Natural killer cell (primary cell): ENCODE measurements at regions not wholly inside any gene's neighbourhood (a gene's known extent, or its start where the extent isn't known, plus 50 kb on each side); places are given as distances from the start of the nearest gene placed in this dataset.
"Not testable (repeated sequence)": the region's sequence is repeated elsewhere in the genome, so short reads cannot be mapped to it uniquely, and the experiment has no call there.

Experiments used
- ATAC-seq, 3 donors: fragments of 150-1000 bp in 2 of 3; fragments of 200-7000 bp in 1 of 3; cut with Tn5 transposase; 1 replicate in 1 of 3; 2 replicates in 2 of 3; pipeline ENCODE4 v1.10.0; 2021; ENCODE audit warnings: mild to moderate bottlenecking in 2 of 3, moderate library complexity in 2 of 3
- DNase-seq, 2 donors: peaks; one replicate each; pipeline versions ENCODE4 v3.0.0 to v3.0.0-alpha.2; 2013 to 2021; ENCODE audit warnings: mixed read lengths in 1 of 2
- H3K27ac ChIP-seq: one replicate; pipeline ENCODE4 v1.5.1; 2013; ENCODE audit warnings: mild to moderate bottlenecking, low read length
- H3K27me3 ChIP-seq: one replicate; pipeline ENCODE4 v1.6.1; 2013; ENCODE audit warnings: low read length; ENCODE audit not compliant: control insufficient read depth, insufficient read depth
- H3K36me3 ChIP-seq: one replicate; pipeline ENCODE4 v1.6.1; 2013; ENCODE audit warnings: low read length; ENCODE audit not compliant: control insufficient read depth, insufficient read depth
- H3K4me1 ChIP-seq: one replicate; pipeline ENCODE4 v1.6.1; 2013; ENCODE audit warnings: low read length; ENCODE audit not compliant: control insufficient read depth, insufficient read depth
- H3K4me3 ChIP-seq: one replicate; pipeline ENCODE4 v1.5.1; 2013; ENCODE audit warnings: low read length
- H3K9me3 ChIP-seq: one replicate; pipeline ENCODE4 v1.6.1; 2013; ENCODE audit warnings: low read length; ENCODE audit not compliant: control insufficient read depth, insufficient read depth
- H3K27ac Mint-ChIP-seq, 2 donors: one replicate each; pipeline ENCODE4 v1.8.0; 2022; ENCODE audit warnings: mild to moderate bottlenecking in 2 of 2, mixed read lengths in 2 of 2, moderate library complexity in 1 of 2
- H3K27me3 Mint-ChIP-seq, 2 donors: one replicate each; pipeline ENCODE4 v1.8.0; 2022; ENCODE audit warnings: low read depth in 2 of 2, mixed read lengths in 2 of 2
- H3K36me3 Mint-ChIP-seq: one replicate; pipeline ENCODE4 v1.8.0; 2022; ENCODE audit warnings: mixed read lengths
- H3K4me1 Mint-ChIP-seq, 2 donors: one replicate each; pipeline ENCODE4 v1.8.0; 2022; ENCODE audit warnings: mixed read lengths in 2 of 2
- H3K4me3 Mint-ChIP-seq: one replicate; pipeline ENCODE4 v1.8.0; 2022; ENCODE audit warnings: mild to moderate bottlenecking, moderate library complexity, mixed read lengths
- H3K9me3 Mint-ChIP-seq, 2 donors: one replicate each; pipeline ENCODE4 v1.8.0; 2022; ENCODE audit warnings: mixed read lengths in 2 of 2
- CTCF ChIP-seq: fragments of 200-600 bp; IDR thresholded peaks from one replicate; pipeline ENCODE4 v1.8.0; 2022; ENCODE audit warnings: antibody characterized with exemption
- WGBS: methylation state at CpG from one replicate; pipeline ENCODE4 v1.1.7; 2013; ENCODE audit warnings: missing lambda C conversion rate; ENCODE audit not compliant: insufficient coverage; 5-methylcytosine and 5-hydroxymethylcytosine counted together
- intact Hi-C: fragments of 100-400 bp; cut with micrococcal nuclease; formaldehyde crosslinking; loops from one replicate; pipeline ENCODE4 v1.14.2; 2022

DNA sequence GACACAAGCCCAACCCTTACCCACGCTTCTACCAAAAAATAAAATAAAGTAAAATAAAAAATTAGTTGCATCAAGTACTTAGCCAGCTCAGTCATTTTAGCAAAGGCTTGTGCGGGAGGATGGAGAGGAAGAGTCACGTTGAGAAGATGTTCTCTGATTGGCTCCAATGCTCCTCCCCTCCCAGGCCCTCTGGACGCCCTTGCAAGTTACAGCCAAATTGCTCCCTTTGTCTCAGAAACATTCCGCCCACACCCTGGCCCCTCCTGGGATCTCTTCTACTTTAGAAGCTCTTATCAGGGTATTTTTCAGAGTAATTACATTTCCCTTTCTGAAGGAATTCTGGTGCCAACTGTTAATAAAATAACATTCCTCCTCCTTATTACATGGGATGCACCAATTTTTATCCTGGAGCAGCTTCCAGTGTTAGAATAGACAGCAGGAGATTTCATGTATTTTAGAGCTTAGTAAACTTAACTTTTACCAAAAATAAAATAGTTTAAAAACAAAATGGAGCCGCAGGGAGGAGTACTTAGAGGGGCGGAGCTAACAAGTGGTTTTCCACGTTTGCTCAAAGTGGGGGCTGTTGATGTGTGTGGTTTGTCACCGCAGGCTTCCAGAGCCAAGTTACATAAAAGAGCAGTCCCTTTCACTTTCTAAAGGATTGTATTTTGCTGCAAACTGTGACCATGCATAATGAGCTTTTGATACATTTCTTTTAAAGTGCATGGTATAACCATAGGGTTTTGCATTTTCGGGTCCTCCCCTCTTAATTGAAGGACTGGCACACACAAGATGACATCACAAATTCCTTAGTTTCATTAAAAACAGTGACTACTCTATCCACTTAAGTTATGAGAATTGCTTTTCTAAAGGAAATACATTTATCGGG lies 71.7 kb upstream of the RAP1B start:
- ATAC-seq (peak; percentile 85 to 94 (median 89)), DNase-seq (peak; percentile 57 to 87)
- WGBS: 21% methylated on average over 8 of the region's 11 CpGs
- intact Hi-C loops: loop anchor here (1.0 to 5.0 kb wide), 8 partner anchors 42 to 207 kb away; partner anchors contain the start of genes MDM1, NUP107 and RAP1B
- Mint-ChIP-seq H3K27ac (peak overlapping the region; percentile 75 to 80), H3K27me3 (no peaks in the 10 kb centered on the region), H3K36me3 (peaks cover 6% of the 10 kb centered on the region), H3K4me1 (peaks cover 43 to 59% of the 10 kb centered on the region in 2 donors), H3K9me3 (peaks cover 4% of the 10 kb centered on the region in 2 donors), H3K4me3 (peak overlapping the region; percentile 83)
- Histone ChIP-seq H3K4me3 (peak overlapping the region; percentile 6), H3K9me3 (peaks cover 15% of the 10 kb centered on the region), H3K4me1 (peaks cover 50% of the 10 kb centered on the region), H3K27ac (peak overlapping the region; percentile 76), H3K36me3 (no peaks in the 10 kb centered on the region), H3K27me3 (no peaks in the 10 kb centered on the region)
- no peak for TF ChIP-seq CTCF

GRCh38 chr12:68539615-68539952 lies 71.1 kb upstream of the RAP1B start:
- peaks cover 50% of the 10 kb centered on the region for H3K4me1 ChIP-seq
- peaks cover 4% of the 10 kb centered on the region in 2 donors for H3K9me3 Mint-ChIP-seq
- peaks cover 6% of the 10 kb centered on the region for H3K36me3 Mint-ChIP-seq
- H3K27ac ChIP-seq: no peak overlapping the region
- TF ChIP-seq CTCF: no peak
- no peak for ATAC-seq
- H3K27me3 Mint-ChIP-seq: no peaks in the 10 kb centered on the region
- no peaks in the 10 kb centered on the region for H3K27me3 ChIP-seq
- DNase-seq: no peak
- peaks cover 43 to 59% of the 10 kb centered on the region in 2 donors for H3K4me1 Mint-ChIP-seq
- H3K4me3 ChIP-seq: no peak overlapping the region
- no CpG with 5 or more reads among the region's 1 CpG for WGBS
- intact Hi-C loops: loop anchor here (1.0 to 5.0 kb wide), 8 partner anchors 42 to 207 kb away; partner anchors contain the start of genes MDM1, NUP107 and RAP1B
- no peaks in the 10 kb centered on the region for H3K36me3 ChIP-seq
- H3K9me3 ChIP-seq: peaks cover 15% of the 10 kb centered on the region
- H3K27ac Mint-ChIP-seq: peak overlapping the region; percentile 75 to 80
- H3K4me3 Mint-ChIP-seq: peak overlapping the region; percentile 83

- peak overlapping the region; percentile 83 for H3K4me3 Mint-ChIP-seq
- 74% methylated on average over 5 of the region's 5 CpGs for WGBS
Measured at GRCh38 chr12:68540768-68541167, 69.9 kb upstream of the RAP1B start.

GRCh38 chr12:68547318-68547717 lies 63.4 kb upstream of the RAP1B start:
- H3K27me3 Mint-ChIP-seq, ATAC-seq, H3K4me1 ChIP-seq, intact Hi-C loops, H3K27me3 ChIP-seq, H3K9me3 Mint-ChIP-seq, H3K4me3 Mint-ChIP-seq, H3K27ac Mint-ChIP-seq, H3K4me3 ChIP-seq, DNase-seq, H3K27ac ChIP-seq, H3K36me3 ChIP-seq: not testable (repeated sequence)
- Mint-ChIP-seq H3K4me1 (peaks cover 3 to 20% of the 10 kb centered on the region in 2 donors), H3K36me3 (peaks cover 14% of the 10 kb centered on the region)
- peaks cover 22% of the 10 kb centered on the region for H3K9me3 ChIP-seq
- WGBS: 92% methylated on average over 2 of the region's 3 CpGs

More at GRCh38 chr12:68540768-68541167, 69.9 kb upstream of the RAP1B start:
- ATAC-seq, DNase-seq, H3K9me3 Mint-ChIP-seq, H3K27me3 ChIP-seq, H3K36me3 ChIP-seq, H3K27me3 Mint-ChIP-seq, H3K4me3 ChIP-seq, intact Hi-C loops, H3K27ac ChIP-seq, H3K36me3 Mint-ChIP-seq: not testable (repeated sequence)
- Mint-ChIP-seq H3K27ac (peak overlapping the region; percentile 75 to 80), H3K4me1 (peaks cover 48 to 59% of the 10 kb centered on the region in 2 donors)
- peaks cover 46% of the 10 kb centered on the region for H3K4me1 ChIP-seq
- peaks cover 15% of the 10 kb centered on the region for H3K9me3 ChIP-seq

- H3K27me3 Mint-ChIP-seq, H3K27me3 ChIP-seq, H3K36me3 Mint-ChIP-seq, H3K36me3 ChIP-seq, H3K4me3 ChIP-seq, H3K4me1 ChIP-seq, ATAC-seq, H3K27ac ChIP-seq, H3K27ac Mint-ChIP-seq, DNase-seq, H3K9me3 Mint-ChIP-seq, intact Hi-C loops, H3K4me3 Mint-ChIP-seq: not testable (repeated sequence)
- peaks cover 11 to 15% of the 10 kb centered on the region in 2 donors for H3K4me1 Mint-ChIP-seq
- H3K9me3 ChIP-seq: peaks cover 10% of the 10 kb centered on the region
- 100% methylated on average over 1 of the region's 2 CpGs for WGBS
Measured at GRCh38 chr12:68552605-68553195, 58.0 kb upstream of the RAP1B start.
